ENCODE measurements at regions not wholly inside any gene's neighbourhood (a gene's known extent, or its start where the extent isn't known, plus 50 kb on each side); places are given as distances from the start of the nearest gene placed in this dataset.

DNA sequence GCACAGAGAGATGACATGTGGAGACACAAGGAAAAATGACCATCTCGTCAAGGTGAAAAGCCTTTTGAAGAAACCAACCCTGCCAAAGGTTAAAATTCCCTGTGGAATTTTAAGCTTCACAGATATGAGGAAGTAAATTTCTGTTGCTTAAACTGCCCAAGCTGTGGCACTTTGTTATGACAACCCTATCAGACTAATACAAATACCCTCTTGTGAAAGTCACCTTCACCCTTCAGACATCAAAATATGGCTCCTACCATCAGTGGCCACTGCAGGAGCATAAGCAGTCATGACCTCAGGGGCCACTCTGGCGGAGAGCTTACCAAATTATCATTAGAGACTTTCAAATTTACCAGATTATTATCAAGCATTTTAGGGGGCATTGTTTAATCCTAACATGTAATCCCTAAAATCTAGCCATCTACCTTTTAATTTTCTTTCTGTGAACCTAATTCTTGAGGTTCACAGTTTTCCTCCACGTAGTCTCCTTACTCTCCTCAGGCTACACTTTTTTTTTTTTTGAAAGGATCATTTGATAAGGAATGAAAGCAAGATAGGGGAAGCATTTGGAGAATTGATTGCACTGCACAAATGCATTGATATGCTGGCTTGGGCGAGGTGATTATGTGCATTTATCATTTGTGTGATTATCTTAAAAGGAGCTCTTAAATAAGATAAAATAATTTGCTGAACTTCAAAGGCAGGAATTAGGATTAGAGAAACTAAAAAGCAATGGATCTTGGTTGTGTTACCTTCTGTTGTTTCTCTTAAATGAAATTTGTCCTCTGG lies 90.3 kb downstream of the TMEM168 start:
- no peak for TF ChIP-seq ZFP3 (CRISPR knock-in tag; IDR thresholded peaks at IDR 0.05)
- TF ChIP-seq ZNF8 (CRISPR knock-in tag; IDR thresholded peaks at IDR 0.05), result no peak
- TF ChIP-seq SNAI2 (CRISPR knock-in tag; IDR thresholded peaks at IDR 0.05), result no peak
- TF ChIP-seq ARNTL (CRISPR knock-in tag; IDR thresholded peaks at IDR 0.05; ENCODE audit: borderline replicate concordance, low read depth), result no peak
- no peak for TF ChIP-seq RARB (CRISPR knock-in tag; IDR thresholded peaks at IDR 0.05)
- no peak for TF ChIP-seq PATZ1 (CRISPR knock-in tag; IDR thresholded peaks at IDR 0.05; ENCODE audit: borderline replicate concordance)
- TF ChIP-seq CSRNP3 (CRISPR knock-in tag; IDR thresholded peaks at IDR 0.05), result no peak
- TF ChIP-seq TCF4 (CRISPR knock-in tag; IDR thresholded peaks at IDR 0.05; ENCODE audit: borderline replicate concordance), result no peak
- no peak for TF ChIP-seq ZNF565 (CRISPR knock-in tag; conservative IDR thresholded peaks at IDR 0.05; ENCODE audit: low read depth)
- TF ChIP-seq, protein P1, sequence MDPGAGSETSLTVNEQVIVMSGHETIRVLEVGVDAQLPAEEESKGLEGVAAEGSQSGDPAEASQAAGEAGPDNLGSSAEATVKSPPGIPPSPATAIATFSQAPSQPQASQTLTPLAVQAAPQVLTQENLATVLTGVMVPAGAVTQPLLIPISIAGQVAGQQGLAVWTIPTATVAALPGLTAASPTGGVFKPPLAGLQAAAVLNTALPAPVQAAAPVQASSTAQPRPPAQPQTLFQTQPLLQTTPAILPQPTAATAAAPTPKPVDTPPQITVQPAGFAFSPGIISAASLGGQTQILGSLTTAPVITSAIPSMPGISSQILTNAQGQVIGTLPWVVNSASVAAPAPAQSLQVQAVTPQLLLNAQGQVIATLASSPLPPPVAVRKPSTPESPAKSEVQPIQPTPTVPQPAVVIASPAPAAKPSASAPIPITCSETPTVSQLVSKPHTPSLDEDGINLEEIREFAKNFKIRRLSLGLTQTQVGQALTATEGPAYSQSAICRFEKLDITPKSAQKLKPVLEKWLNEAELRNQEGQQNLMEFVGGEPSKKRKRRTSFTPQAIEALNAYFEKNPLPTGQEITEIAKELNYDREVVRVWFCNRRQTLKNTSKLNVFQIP (CRISPR knock-in tag; IDR thresholded peaks at IDR 0.05; ENCODE audit: borderline replicate concordance, low read depth), result no peak
- TF ChIP-seq OSR1 (CRISPR knock-in tag; IDR thresholded peaks at IDR 0.05), result no peak

Data from SK-N-SH treated with all-trans-retinoic acid at 6 μM for 48 hours (cell line).